ENCODE measurements at regions not wholly inside any gene's neighbourhood (a gene's known extent, or its start where the extent isn't known, plus 50 kb on each side); places are given as distances from the start of the nearest gene placed in this dataset.

GRCh38 chr12:47366157-47366556, 286.4 kb upstream of the AMIGO2 start:
- TF ChIP-seq REST (IDR thresholded peaks at IDR 0.05; ENCODE audit: insufficient read depth in 1 of 2, low read depth in 2 of 2, low read length in 2 of 2) (no peak), FOXP2 (optimal IDR thresholded peaks at IDR 0.05; ENCODE audit: borderline replicate concordance, extremely low read depth, extremely low read length, insufficient read depth) (no peak), TAF1 (IDR thresholded peaks at IDR 0.05; ENCODE audit: borderline replicate concordance, insufficient read depth, low read length) (no peak), SIN3A (IDR thresholded peaks at IDR 0.05; ENCODE audit: borderline replicate concordance, insufficient read depth, low read length) (no peak), POLR2AphosphoS5 (IDR thresholded peaks at IDR 0.05; ENCODE audit: low read depth, low read length) (no peak)

GRCh38 chr12:47364261-47364660, 284.5 kb upstream of the AMIGO2 start:
- no peak for TF ChIP-seq POLR2AphosphoS5 (IDR thresholded peaks at IDR 0.05; ENCODE audit: low read depth, low read length)
- TF ChIP-seq SIN3A (IDR thresholded peaks at IDR 0.05; ENCODE audit: borderline replicate concordance, insufficient read depth, low read length), result no peak
- TF ChIP-seq FOXP2 (optimal IDR thresholded peaks at IDR 0.05; ENCODE audit: borderline replicate concordance, extremely low read depth, extremely low read length, insufficient read depth), result no peak
- TF ChIP-seq REST (IDR thresholded peaks at IDR 0.05; ENCODE audit: insufficient read depth in 1 of 2, low read depth in 2 of 2, low read length in 2 of 2), result no peak
- TF ChIP-seq TAF1 (IDR thresholded peaks at IDR 0.05; ENCODE audit: borderline replicate concordance, insufficient read depth, low read length), result no peak

GRCh38 chr12:47362126-47362705, 282.5 kb upstream of the AMIGO2 start:
- no peak for TF ChIP-seq TAF1 (IDR thresholded peaks at IDR 0.05; ENCODE audit: borderline replicate concordance, insufficient read depth, low read length)
- TF ChIP-seq REST (IDR thresholded peaks at IDR 0.05; ENCODE audit: insufficient read depth in 1 of 2, low read depth in 2 of 2, low read length in 2 of 2), result no peak
- no peak for TF ChIP-seq FOXP2 (optimal IDR thresholded peaks at IDR 0.05; ENCODE audit: borderline replicate concordance, extremely low read depth, extremely low read length, insufficient read depth)
- TF ChIP-seq SIN3A (IDR thresholded peaks at IDR 0.05; ENCODE audit: borderline replicate concordance, insufficient read depth, low read length), result no peak
- TF ChIP-seq POLR2AphosphoS5 (IDR thresholded peaks at IDR 0.05; ENCODE audit: low read depth, low read length), result no peak

GRCh38 chr12:47361389-47362021, 281.7 kb upstream of the AMIGO2 start:
- no peak for TF ChIP-seq POLR2AphosphoS5 (IDR thresholded peaks at IDR 0.05; ENCODE audit: low read depth, low read length)
- TF ChIP-seq SIN3A (IDR thresholded peaks at IDR 0.05; ENCODE audit: borderline replicate concordance, insufficient read depth, low read length), result no peak
- TF ChIP-seq FOXP2 (optimal IDR thresholded peaks at IDR 0.05; ENCODE audit: borderline replicate concordance, extremely low read depth, extremely low read length, insufficient read depth), result no peak

- no peak for TF ChIP-seq POLR2AphosphoS5 (IDR thresholded peaks at IDR 0.05; ENCODE audit: low read depth, low read length)
- peak; percentile 59 for TF ChIP-seq FOXP2 (optimal IDR thresholded peaks at IDR 0.05; ENCODE audit: borderline replicate concordance, extremely low read depth, extremely low read length, insufficient read depth)
Measured at GRCh38 chr12:47360771-47361388, 281.1 kb upstream of the AMIGO2 start.

GRCh38 chr12:47360093-47360480, 280.3 kb upstream of the AMIGO2 start:
- TF ChIP-seq POLR2AphosphoS5 (IDR thresholded peaks at IDR 0.05; ENCODE audit: low read depth, low read length), result no peak
- TF ChIP-seq TAF1 (IDR thresholded peaks at IDR 0.05; ENCODE audit: borderline replicate concordance, insufficient read depth, low read length), result no peak
- no peak for TF ChIP-seq SIN3A (IDR thresholded peaks at IDR 0.05; ENCODE audit: borderline replicate concordance, insufficient read depth, low read length)
- TF ChIP-seq FOXP2 (optimal IDR thresholded peaks at IDR 0.05; ENCODE audit: borderline replicate concordance, extremely low read depth, extremely low read length, insufficient read depth), result no peak
- no peak for TF ChIP-seq REST (IDR thresholded peaks at IDR 0.05; ENCODE audit: insufficient read depth in 1 of 2, low read depth in 2 of 2, low read length in 2 of 2)
